H7 (cell line): ENCODE measurements at regions not wholly inside any gene's neighbourhood (a gene's known extent, or its start where the extent isn't known, plus 50 kb on each side); places are given as distances from the start of the nearest gene placed in this dataset.
A peak's percentile ranks its signal among the peaks of the same experiment; 100 is the strongest.
"Not testable (repeated sequence)": the region's sequence is repeated elsewhere in the genome, so short reads cannot be mapped to it uniquely, and the experiment has no call there.

Experiments used
- DNase-seq: peaks from one replicate; pipeline ENCODE4 v3.0.0; 2012
- H3K27me3 ChIP-seq: 2 replicates; pipeline ENCODE4 v1.6.0; 2011; ENCODE audit warnings: mild to moderate bottlenecking, low read length; ENCODE audit not compliant: control insufficient read depth, insufficient read depth
- H3K36me3 ChIP-seq: replicated peaks from 2 replicates; pipeline ENCODE4 v1.5.1; 2011; ENCODE audit warnings: low read length; ENCODE audit not compliant: control insufficient read depth, insufficient read depth
- H3K4me3 ChIP-seq: 2 replicates; pipeline ENCODE4 v1.5.1; 2011; ENCODE audit warnings: low read depth, mild to moderate bottlenecking, control low read depth, low read length, moderate library complexity; ENCODE audit not compliant: insufficient read depth

DNA sequence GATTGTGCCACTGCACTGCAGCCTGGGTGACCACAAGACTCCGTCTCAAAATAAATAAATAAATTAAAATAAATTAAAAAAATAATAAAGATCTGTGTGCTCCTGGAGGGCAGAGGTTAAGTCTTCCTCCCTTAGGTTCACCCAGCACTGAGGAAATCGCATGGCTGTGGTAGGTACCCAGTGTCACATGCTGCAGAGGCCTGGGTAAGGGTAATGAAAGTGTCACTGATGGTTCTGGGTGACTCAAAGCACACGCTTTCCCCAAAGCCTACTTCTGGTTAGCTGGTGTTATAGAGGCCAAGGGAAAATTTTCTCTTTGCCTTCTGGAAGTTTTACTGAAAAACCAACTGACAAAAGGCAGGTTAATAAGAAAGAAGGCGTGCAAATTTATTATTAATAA is 88.8 kb upstream of the ITGB1 start:
- DNase-seq: no peak

GRCh38 chr10:33045421-33045820 is 87.4 kb upstream of the ITGB1 start:
- DNase-seq: no peak
- H3K4me3 ChIP-seq: no peak overlapping the region
- no peaks in the 10 kb centered on the region for H3K36me3 ChIP-seq
- H3K27me3 ChIP-seq: no peaks in the 10 kb centered on the region

More for the DNA sequence above, 88.8 kb upstream of the ITGB1 start:
- Histone ChIP-seq H3K27me3 (no peaks in the 10 kb centered on the region), H3K4me3 (no peak overlapping the region), H3K36me3 (no peaks in the 10 kb centered on the region)

DNA sequence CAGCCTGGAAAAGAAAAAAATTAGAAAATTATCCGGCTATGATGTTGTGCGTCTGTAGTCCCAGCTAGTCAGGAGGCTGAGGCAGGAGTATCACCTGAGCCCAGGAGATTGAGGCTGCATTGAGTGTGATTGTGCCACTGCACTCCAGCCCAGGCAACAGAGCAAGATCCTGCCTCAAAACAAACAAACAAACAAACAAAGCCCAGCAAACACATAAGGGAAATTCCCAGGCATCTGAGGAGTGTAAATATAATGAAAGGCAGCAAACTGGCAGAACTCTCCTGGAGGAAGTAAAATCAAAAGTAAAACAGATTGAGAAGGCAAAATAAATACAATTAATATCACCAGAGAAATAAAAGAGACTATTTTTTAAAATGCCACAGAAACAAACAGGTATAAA is 84.5 kb upstream of the ITGB1 start:
- H3K27me3 ChIP-seq: no peaks in the 10 kb centered on the region
- no peak for DNase-seq
- no peaks in the 10 kb centered on the region for H3K36me3 ChIP-seq
- no peak overlapping the region for H3K4me3 ChIP-seq

GRCh38 chr10:33041783-33042437 is 83.9 kb upstream of the ITGB1 start:
- DNase-seq: peak; percentile 47
- Histone ChIP-seq H3K27me3 (no peaks in the 10 kb centered on the region), H3K36me3 (no peaks in the 10 kb centered on the region), H3K4me3 (no peak overlapping the region)

DNA sequence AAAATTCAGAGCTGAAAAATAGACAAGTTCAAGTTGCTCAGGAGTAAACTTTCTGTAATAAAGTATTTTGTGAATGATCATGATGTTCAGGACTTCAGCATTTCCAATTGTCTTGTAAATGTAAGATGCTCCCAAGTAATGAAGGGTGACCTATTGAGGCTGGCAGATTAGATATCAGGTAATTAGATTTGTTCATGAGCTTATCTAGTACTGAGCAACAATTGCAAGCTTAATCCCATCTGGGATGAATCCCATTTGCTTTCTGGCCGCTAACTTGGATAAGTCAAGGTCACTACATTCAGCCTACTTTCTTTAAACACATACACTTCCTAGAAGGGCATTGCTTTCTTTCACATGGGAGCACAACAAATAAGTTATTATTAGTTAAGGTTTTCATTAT is 82.4 kb upstream of the ITGB1 start:
- Histone ChIP-seq H3K4me3 (no peak overlapping the region), H3K27me3 (no peaks in the 10 kb centered on the region), H3K36me3 (no peaks in the 10 kb centered on the region)
- no peak for DNase-seq

GRCh38 chr10:33039181-33039580 is 81.2 kb upstream of the ITGB1 start:
- DNase-seq: peak; percentile 58
- no peak overlapping the region for H3K4me3 ChIP-seq
- no peaks in the 10 kb centered on the region for H3K36me3 ChIP-seq
- H3K27me3 ChIP-seq: no peaks in the 10 kb centered on the region

DNA sequence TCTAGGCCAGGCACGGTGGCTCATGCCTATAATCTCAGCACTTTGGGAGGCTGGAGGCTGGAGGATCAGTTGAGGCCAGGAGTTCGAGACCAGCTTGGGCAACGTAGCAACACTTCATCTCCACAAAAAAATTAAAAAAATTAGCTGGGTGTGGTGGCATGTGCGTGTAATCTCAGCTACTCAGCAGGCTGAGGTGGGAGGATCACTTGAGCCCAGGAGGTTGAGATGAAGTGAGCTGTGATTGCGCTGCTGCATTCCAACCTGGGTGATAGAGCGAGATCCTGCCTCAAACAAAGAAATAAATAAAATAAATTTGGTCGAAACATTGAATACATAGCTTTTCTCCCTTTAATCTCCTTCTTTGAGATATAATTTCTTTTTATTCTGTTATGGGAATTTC is 80.6 kb upstream of the ITGB1 start:
- Histone ChIP-seq H3K36me3 (no peaks in the 10 kb centered on the region), H3K4me3 (no peak overlapping the region), H3K27me3 (no peaks in the 10 kb centered on the region)
- DNase-seq: no peak

GRCh38 chr10:33037726-33038125 is 79.7 kb upstream of the ITGB1 start:
- Histone ChIP-seq H3K4me3 (no peak overlapping the region), H3K36me3 (no peaks in the 10 kb centered on the region), H3K27me3 (no peaks in the 10 kb centered on the region)
- DNase-seq: no peak

- H3K27me3 ChIP-seq: no peaks in the 10 kb centered on the region
- no peak overlapping the region for H3K4me3 ChIP-seq
- no peaks in the 10 kb centered on the region for H3K36me3 ChIP-seq
- no peak for DNase-seq
Observed at GRCh38 chr10:33036670-33037069, 78.6 kb upstream of the ITGB1 start.

- Histone ChIP-seq H3K27me3 (no peaks in the 10 kb centered on the region), H3K4me3 (no peak overlapping the region), H3K36me3 (no peaks in the 10 kb centered on the region)
- DNase-seq: no peak
Observed at GRCh38 chr10:33035411-33035810, 77.4 kb upstream of the ITGB1 start.

GRCh38 chr10:33034931-33035330 is 76.9 kb upstream of the ITGB1 start:
- Histone ChIP-seq H3K4me3 (no peak overlapping the region), H3K27me3 (no peaks in the 10 kb centered on the region), H3K36me3 (no peaks in the 10 kb centered on the region)
- DNase-seq: no peak

DNA sequence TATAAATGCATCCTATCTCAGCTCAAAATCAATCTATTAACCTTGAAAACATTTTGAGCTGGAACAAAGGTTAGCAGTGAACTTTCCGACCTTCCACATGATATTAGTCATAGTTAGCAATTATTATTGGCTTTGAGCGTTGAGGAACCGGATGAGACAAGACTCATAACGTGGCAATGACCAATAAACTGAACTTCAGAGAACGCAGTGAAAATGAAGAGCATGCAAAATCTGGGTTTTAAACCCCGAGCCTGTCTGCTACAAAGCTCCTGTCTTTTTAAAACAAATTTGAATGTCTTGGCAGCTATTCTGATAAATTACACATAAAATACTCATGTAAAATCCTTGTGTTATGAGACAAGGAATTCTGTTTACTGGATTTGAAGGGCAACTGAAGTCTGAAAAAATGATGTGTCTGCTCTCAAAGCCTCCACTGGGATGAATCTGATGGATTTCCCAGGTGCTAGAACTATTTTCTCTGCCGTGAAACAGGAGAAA is 74.7 kb upstream of the ITGB1 start:
- no peak overlapping the region for H3K4me3 ChIP-seq
- no peaks in the 10 kb centered on the region for H3K27me3 ChIP-seq
- DNase-seq: no peak
- H3K36me3 ChIP-seq: no peaks in the 10 kb centered on the region

DNA sequence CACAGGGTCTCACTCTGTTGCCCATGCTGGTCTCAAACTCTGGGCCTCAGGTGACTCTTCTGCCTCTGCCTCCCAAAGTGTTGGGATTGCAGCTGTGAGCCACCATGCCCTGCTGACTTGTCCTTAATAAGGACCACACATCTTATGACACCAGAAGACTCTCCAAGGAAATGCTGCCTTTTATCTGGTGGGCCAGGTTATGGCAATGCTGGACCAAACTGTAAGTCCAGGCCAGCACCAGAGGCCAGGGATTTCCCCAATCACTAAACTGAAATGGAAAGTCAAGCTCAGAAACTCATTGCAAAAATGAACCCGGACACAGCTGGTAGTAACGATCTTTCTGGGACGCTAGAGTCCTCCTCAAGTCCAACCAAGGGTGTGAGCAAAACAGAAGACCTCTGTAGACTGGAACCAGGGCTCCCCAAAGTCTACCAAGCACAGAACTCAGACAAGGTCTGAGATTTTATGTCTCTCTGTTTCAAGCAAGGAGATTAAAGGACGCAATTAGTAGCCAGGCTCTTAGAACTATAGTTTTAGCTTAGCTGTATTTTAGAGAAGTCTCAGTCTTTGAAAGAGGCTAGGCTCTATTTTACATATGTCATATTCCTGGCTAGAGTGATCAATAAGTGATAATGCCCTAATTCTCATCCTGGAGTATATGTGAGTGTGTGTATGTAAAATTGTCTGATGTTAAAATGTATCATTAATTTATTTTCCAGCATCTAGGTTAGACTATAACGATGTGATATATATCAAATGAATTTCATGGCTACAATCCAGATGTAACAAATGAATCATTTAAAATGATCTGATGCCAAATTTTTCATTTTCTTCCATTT is 74.0 kb upstream of the ITGB1 start:
- no peak overlapping the region for H3K4me3 ChIP-seq
- DNase-seq: no peak
- H3K27me3 ChIP-seq: no peaks in the 10 kb centered on the region
- no peaks in the 10 kb centered on the region for H3K36me3 ChIP-seq

- no peak overlapping the region for H3K4me3 ChIP-seq
- no peaks in the 10 kb centered on the region for H3K36me3 ChIP-seq
- DNase-seq: no peak
- no peaks in the 10 kb centered on the region for H3K27me3 ChIP-seq
Observed at GRCh38 chr10:33031171-33031570, 73.1 kb upstream of the ITGB1 start.

- H3K27me3 ChIP-seq, H3K36me3 ChIP-seq, DNase-seq, H3K4me3 ChIP-seq: not testable (repeated sequence)
Observed at GRCh38 chr10:33028515-33028914, 70.5 kb upstream of the ITGB1 start.
